WI38 (cell line): ENCODE measurements at regions not wholly inside any gene's neighbourhood (a gene's known extent, or its start where the extent isn't known, plus 50 kb on each side); places are given as distances from the start of the nearest gene placed in this dataset.

Experiments used
- H3K4me3 ChIP-seq: 2 replicates; pipeline ENCODE4 v1.5.1; 2011; ENCODE audit warnings: low read depth, mild to moderate bottlenecking, control low read depth, low read length
- CTCF ChIP-seq: IDR thresholded peaks from 2 replicates; pipeline ENCODE4 v1.5.1; 2012; ENCODE audit warnings: low read depth, mild to moderate bottlenecking, control low read depth, low read length

GRCh38 chr13:59230484-59231264 lies 933.1 kb downstream of the DIAPH3 start:
- H3K4me3 ChIP-seq, result no peak overlapping the region

GRCh38 chr13:59236309-59236919 lies 927.3 kb downstream of the DIAPH3 start:
- no peak overlapping the region for H3K4me3 ChIP-seq
- TF ChIP-seq CTCF, result no peak

More at GRCh38 chr13:59230484-59231264, 933.1 kb downstream of the DIAPH3 start:
- TF ChIP-seq CTCF, result no peak

- H3K4me3 ChIP-seq, result no peak overlapping the region
- no peak for TF ChIP-seq CTCF
Measured at GRCh38 chr13:59236944-59237343, 926.8 kb downstream of the DIAPH3 start.

GRCh38 chr13:59247171-59247570 lies 916.6 kb downstream of the DIAPH3 start:
- H3K4me3 ChIP-seq, result no peak overlapping the region
- TF ChIP-seq CTCF, result no peak

- TF ChIP-seq CTCF, result no peak
- H3K4me3 ChIP-seq, result no peak overlapping the region
Measured at GRCh38 chr13:59250336-59251189, 913.2 kb downstream of the DIAPH3 start.

GRCh38 chr13:59259165-59260000 lies 904.3 kb downstream of the DIAPH3 start:
- no peak overlapping the region for H3K4me3 ChIP-seq
- TF ChIP-seq CTCF, result no peak
